ENCODE measurements at regions not wholly inside any gene's neighbourhood (a gene's known extent, or its start where the extent isn't known, plus 50 kb on each side); places are given as distances from the start of the nearest gene placed in this dataset.
A peak's percentile ranks its signal among the peaks of the same experiment; 100 is the strongest.

DNA sequence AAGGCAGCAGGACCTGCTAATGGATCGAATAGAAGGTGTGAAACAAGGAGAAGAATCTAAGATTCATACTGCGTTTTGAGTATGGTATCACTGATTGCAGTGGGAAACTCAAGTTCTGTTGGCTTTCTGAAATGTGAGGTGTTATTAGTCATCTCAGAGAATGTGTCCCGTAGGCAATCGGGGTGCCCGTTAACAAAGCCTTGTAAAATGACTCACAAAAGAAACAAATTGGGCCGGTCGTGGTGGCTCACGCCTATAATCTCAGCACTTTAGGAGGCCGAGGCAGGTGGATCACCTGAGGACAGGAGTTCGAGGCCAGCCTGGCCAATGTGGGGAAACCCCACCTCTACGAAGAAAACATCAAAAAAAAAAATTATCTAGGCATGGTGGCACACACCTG is 118.2 kb upstream of the C7orf33 start:
- TF ChIP-seq Cebpa-rat (IDR thresholded peaks at IDR 0.05) = no peak

DNA sequence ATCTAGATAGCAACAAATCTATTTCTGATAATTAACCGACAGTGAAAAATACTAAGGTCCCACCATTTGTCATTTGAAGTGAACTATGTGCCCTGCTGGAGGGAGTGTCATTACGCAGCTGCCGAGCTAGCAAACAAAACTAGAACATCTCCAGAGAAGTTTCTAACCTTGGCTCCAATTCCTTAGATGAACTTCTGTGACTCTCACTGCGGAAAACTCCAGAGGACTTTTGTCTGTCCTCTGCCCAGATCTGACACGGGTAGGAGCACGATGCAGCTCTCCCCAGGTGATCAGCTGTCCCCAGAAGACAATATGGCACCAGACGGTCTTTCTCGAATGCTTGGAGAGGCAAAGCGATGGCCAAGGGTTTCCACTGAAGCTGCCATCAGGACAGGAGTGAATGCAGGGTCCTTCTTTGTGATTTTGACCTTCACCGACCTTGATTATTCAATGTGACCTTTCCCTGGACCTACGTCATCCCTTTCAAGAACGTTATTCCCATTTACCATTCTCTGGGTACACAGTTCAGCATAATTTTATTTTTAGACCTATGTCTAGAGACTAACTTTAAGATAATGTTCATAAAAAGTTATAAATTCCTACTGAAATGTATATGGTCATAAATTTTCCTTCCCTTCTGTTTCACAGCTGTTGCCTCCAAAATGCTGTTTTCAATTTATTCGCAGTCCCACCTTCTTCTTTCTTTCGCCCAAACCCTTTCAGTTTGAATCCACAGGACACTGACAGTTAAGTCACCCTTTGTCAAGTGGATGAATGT is 116.7 kb upstream of the C7orf33 start:
- Histone ChIP-seq H3K9me3 (no peaks in the 10 kb centered on the region), H4K20me1 (no peaks in the 10 kb centered on the region), H3K4me2 (no peak overlapping the region), H3K27ac (no peak overlapping the region), H3K27me3 (no peaks in the 10 kb centered on the region), H3K4me3 (no peak overlapping the region), H3K36me3 (no peaks in the 10 kb centered on the region), H3K4me1 (no peaks in the 10 kb centered on the region), H3K9ac (no peak overlapping the region)
- no peak for TF ChIP-seq Cebpa-rat (IDR thresholded peaks at IDR 0.05)

More for the DNA sequence above, 118.2 kb upstream of the C7orf33 start:
- Histone ChIP-seq H3K4me1 (no peaks in the 10 kb centered on the region), H4K20me1 (no peaks in the 10 kb centered on the region), H3K27ac (no peak overlapping the region), H3K9me3 (no peaks in the 10 kb centered on the region), H3K4me2 (no peak overlapping the region), H3K27me3 (no peaks in the 10 kb centered on the region), H3K36me3 (no peaks in the 10 kb centered on the region), H3K4me3 (no peak overlapping the region), H3K9ac (no peak overlapping the region)

DNA sequence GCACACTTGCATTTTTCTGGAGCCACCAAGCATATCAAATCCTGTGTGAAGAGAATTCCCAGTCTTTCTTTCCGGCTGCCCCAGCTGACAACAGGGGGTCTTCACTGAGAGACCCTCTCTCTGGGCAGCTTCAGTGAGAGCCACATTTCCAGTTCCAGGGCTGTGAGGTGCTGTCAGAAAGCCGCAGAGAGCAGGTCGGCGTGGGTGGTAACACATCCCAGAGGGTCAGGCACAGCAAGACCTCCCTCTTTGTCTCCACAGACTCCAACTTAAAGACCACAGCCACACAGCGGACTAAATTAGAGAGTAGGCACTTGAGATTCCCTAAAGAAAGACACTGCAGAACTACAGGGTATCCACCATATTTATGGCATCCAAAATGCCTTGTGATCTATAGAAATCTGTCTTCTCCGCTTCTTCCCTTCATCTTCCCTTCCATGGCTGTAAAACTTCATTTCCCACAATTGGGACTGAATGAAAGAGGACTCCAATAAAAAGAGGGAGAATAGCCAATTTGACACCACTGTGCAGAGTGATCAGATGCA is 116.0 kb upstream of the C7orf33 start:
- no peaks in the 10 kb centered on the region for H3K4me1 ChIP-seq
- TF ChIP-seq Cebpa-rat (IDR thresholded peaks at IDR 0.05) = no peak
- H3K4me2 ChIP-seq = no peak overlapping the region
- H3K9ac ChIP-seq = no peak overlapping the region
- H3K9me3 ChIP-seq = no peaks in the 10 kb centered on the region
- no peaks in the 10 kb centered on the region for H3K36me3 ChIP-seq
- no peak overlapping the region for H3K4me3 ChIP-seq
- H3K27me3 ChIP-seq = no peaks in the 10 kb centered on the region
- H3K27ac ChIP-seq = no peak overlapping the region
- no peaks in the 10 kb centered on the region for H4K20me1 ChIP-seq

DNA sequence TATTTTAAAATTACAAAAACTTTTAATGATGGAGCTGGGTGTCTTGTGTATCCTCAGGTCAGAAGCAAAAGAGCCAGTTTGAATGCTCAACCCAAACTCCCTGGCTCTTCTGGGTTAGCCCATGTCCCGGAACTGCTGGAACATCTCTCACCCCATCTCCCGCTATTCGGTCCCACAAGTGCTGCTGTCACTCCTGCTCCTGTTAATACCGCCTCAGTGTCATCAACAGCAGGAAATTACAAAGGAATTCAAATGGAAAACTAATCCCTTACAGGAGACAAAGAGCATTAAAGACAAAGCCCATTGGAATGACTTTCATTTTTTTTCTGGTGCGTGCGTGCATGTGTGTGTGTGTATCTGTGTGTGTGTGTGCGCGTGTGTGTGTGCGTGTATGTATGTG is 112.0 kb upstream of the C7orf33 start:
- Histone ChIP-seq H3K9ac (no peak overlapping the region), H3K9me3 (no peaks in the 10 kb centered on the region), H4K20me1 (no peaks in the 10 kb centered on the region), H3K27me3 (no peaks in the 10 kb centered on the region), H3K4me1 (peaks cover 2% of the 10 kb centered on the region; the same call in 1 of the 2 replicates), H3K4me3 (no peak overlapping the region), H3K27ac (no peak overlapping the region), H3K36me3 (no peaks in the 10 kb centered on the region), H3K4me2 (no peak overlapping the region)
- no peak for TF ChIP-seq Cebpa-rat (IDR thresholded peaks at IDR 0.05)

DNA sequence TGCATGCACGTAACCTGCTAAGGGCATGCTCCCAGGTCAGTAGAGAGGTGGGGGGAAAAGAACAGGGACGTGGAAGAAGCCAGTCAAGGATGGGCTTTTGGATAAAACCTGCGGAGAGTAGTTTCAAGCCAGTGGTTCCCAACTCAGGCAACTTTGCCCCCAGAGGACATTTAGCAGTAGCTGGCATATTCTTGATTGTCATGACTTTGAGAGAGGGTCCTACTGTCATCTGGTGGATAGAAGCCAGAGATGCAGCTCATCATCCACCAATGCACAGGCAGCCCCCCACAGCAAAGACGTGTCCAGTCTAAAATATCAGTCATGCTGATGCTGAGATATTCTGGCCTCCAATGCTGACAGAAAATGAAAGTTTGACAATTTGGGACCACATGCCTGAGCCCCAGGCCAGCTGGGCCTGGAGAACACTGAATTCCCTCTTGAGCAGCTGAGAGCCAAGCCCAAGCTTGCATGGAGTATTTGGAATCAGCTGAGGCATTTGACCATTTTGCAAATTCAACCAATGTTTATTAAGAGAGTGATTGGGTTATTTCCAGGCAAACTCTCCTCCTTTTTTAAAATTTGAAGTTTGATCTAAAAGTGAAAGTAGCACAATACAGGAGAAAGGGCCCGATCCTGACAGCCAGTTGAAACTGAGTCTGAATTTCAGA is 110.0 kb upstream of the C7orf33 start:
- no peaks in the 10 kb centered on the region for H3K27me3 ChIP-seq
- peak overlapping the region; percentile 16 for H3K4me2 ChIP-seq
- H3K9ac ChIP-seq = no peak overlapping the region
- H3K27ac ChIP-seq = no peak overlapping the region
- H3K4me3 ChIP-seq = no peak overlapping the region
- H4K20me1 ChIP-seq = no peaks in the 10 kb centered on the region
- H3K4me1 ChIP-seq = peaks cover 17% of the 10 kb centered on the region
- no peaks in the 10 kb centered on the region for H3K9me3 ChIP-seq
- TF ChIP-seq Cebpa-rat (IDR thresholded peaks at IDR 0.05) = no peak
- no peaks in the 10 kb centered on the region for H3K36me3 ChIP-seq

DNA sequence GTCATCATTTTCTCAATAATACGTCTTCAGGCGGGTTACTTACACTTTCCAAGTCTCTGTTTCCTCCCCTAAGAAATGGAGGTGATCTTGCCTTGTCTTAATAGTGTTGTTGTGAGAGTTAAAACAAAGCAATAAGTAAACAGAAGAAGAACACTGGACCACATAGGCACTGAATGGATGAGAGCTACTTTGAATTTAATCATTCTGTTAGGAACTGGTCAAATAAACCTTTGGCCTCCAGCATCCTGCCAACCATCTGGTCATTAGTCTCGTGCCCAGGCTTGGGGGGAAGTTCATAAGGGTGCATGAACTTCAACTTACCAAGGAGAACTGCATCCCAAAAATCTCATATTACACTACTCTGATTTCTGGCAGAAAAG is 109.4 kb upstream of the C7orf33 start:
- peak overlapping the region; percentile 16 for H3K4me2 ChIP-seq
- no peaks in the 10 kb centered on the region for H3K27me3 ChIP-seq
- no peak overlapping the region for H3K9ac ChIP-seq
- H3K27ac ChIP-seq = no peak overlapping the region
- TF ChIP-seq Cebpa-rat (IDR thresholded peaks at IDR 0.05) = no peak
- H3K4me3 ChIP-seq = no peak overlapping the region
- peaks cover 17% of the 10 kb centered on the region for H3K4me1 ChIP-seq
- no peaks in the 10 kb centered on the region for H3K9me3 ChIP-seq
- H4K20me1 ChIP-seq = no peaks in the 10 kb centered on the region
- H3K36me3 ChIP-seq = no peaks in the 10 kb centered on the region

DNA sequence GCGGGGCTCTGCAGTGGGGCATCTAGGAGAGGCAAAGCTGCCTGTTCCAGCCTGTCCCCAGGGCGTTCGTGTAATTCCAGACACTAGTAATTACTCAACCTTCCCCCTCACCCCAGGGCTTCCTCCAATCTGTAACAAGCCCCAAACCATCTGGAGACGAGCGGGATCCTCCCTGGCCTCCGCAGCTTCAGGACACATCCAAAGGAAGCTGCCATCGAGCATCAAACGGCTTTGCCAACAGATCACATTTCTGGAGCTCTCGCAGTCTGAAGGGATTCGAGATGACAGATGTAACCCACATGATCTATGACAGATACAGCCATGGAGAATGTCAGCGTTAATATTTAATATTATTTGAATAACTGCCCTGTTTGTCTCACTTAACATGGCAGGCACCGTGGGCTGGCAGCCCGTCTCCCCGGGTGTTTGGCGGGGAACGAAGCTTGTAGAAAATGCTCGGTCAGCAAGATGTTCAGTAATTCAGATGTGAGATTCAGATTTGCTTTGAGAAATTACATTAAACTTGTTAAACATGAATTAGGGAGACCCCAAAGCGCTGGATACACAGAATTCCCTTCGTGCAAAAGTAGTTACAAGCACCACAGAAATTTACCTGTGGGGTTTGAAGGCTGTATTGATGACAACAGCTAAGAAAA is 108.5 kb upstream of the C7orf33 start:
- no peak overlapping the region for H3K27ac ChIP-seq
- peaks cover 17% of the 10 kb centered on the region for H3K4me1 ChIP-seq
- no peak overlapping the region for H3K4me2 ChIP-seq
- H4K20me1 ChIP-seq = no peaks in the 10 kb centered on the region
- no peaks in the 10 kb centered on the region for H3K27me3 ChIP-seq
- no peak overlapping the region for H3K4me3 ChIP-seq
- TF ChIP-seq Cebpa-rat (IDR thresholded peaks at IDR 0.05) = no peak
- H3K36me3 ChIP-seq = no peaks in the 10 kb centered on the region
- H3K9me3 ChIP-seq = no peaks in the 10 kb centered on the region
- H3K9ac ChIP-seq = no peak overlapping the region

DNA sequence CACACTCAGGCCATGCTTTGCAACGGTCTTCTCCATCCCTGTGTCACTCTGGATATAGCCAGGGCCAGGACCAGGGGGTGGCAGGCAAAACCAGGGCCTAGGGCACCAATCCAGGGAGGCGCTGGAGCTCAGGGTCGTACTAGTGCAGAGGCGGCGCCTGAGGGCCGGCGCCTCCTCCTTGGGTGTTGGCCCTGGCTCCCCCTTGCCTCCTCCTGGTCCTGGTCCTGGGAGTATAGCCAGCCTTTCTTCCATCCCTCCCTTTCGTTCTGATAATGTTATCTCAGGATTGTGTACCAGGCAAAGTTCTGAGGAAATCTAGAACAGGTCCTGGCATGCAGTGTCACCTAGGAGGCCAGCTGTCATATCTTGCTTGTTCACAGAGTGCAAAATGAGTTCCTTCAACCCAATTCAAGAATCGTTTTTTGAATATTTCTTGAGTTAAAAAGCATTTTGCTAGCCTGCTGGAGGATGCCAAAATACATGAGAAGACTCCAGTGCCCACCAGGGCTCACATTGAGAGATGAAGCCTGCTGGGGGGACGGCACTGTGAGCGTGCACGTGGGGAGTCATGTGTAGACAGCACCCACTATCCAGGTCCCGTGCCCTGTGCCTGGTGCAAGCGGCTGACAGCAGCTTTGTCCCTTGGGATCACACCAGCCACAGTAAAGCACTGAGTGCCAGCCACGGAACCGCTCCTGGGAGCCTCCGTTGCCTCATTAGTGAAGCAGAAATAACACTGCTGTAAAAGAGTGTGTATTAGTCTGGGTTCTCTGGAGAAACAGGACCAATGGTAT is 106.9 kb upstream of the C7orf33 start:
- no peaks in the 10 kb centered on the region for H3K36me3 ChIP-seq
- peaks cover 17% of the 10 kb centered on the region for H3K4me1 ChIP-seq
- H3K9me3 ChIP-seq = no peaks in the 10 kb centered on the region
- no peaks in the 10 kb centered on the region for H3K27me3 ChIP-seq
- TF ChIP-seq Cebpa-rat (IDR thresholded peaks at IDR 0.05) = no peak
- H3K4me2 ChIP-seq = peak overlapping the region; percentile 63
- no peaks in the 10 kb centered on the region for H4K20me1 ChIP-seq
- no peak overlapping the region for H3K9ac ChIP-seq
- H3K27ac ChIP-seq = no peak overlapping the region
- H3K4me3 ChIP-seq = no peak overlapping the region

DNA sequence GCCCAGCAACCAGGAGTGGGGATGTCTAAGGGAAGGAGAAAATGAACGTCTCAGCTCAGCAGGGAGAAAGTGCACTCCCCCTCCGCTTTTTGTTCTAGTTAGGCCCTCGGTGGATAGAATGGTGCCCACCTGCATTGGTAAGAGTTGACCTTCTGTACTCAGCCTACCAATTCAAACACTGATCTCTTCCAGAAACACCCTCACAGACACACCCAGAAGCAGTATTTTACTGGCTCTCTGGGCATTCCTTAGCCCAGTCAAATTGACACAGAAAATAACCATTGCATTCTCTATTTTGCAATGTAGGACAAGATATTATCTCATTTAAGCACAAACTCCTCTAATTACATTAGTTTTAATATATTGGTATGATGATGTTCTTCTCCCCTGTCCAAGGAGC is 106.1 kb upstream of the C7orf33 start:
- H3K9me3 ChIP-seq = no peaks in the 10 kb centered on the region
- H3K4me3 ChIP-seq = no peak overlapping the region
- no peak overlapping the region for H3K9ac ChIP-seq
- peak overlapping the region; percentile 63 for H3K4me2 ChIP-seq
- no peak overlapping the region for H3K27ac ChIP-seq
- H3K36me3 ChIP-seq = no peaks in the 10 kb centered on the region
- H3K4me1 ChIP-seq = peaks cover 17% of the 10 kb centered on the region
- no peak for TF ChIP-seq Cebpa-rat (IDR thresholded peaks at IDR 0.05)
- H4K20me1 ChIP-seq = no peaks in the 10 kb centered on the region
- no peaks in the 10 kb centered on the region for H3K27me3 ChIP-seq
